H1 (cell line): ENCODE measurements at regions not wholly inside any gene's neighbourhood (a gene's known extent, or its start where the extent isn't known, plus 50 kb on each side); places are given as distances from the start of the nearest gene placed in this dataset.

Experiments used
- HDAC2 ChIP-seq, 2 experiments: fragments of 300-600 bp in 1 of 2; sonication (generic) in 1 of 2; IDR thresholded peaks; 2 replicates each; pipeline ENCODE4 v1.6.1; 2011 to 2012; ENCODE audit warnings: low read depth in 2 of 2, low read length in 2 of 2, mild to moderate bottlenecking in 2 of 2, moderate library complexity in 2 of 2, borderline replicate concordance in 1 of 2, inconsistent platforms in 1 of 2
- HDAC6 ChIP-seq: IDR thresholded peaks from one replicate; pipeline ENCODE4 v1.7.1; 2012; ENCODE audit warnings: low read depth, mild to moderate bottlenecking, inconsistent platforms, low read length, moderate library complexity
- MAFK ChIP-seq: IDR thresholded peaks from 2 replicates; pipeline ENCODE4 v1.6.1; 2012; ENCODE audit warnings: low read depth, mild to moderate bottlenecking, improper control_type of control experiment, low read length
- RFX5 ChIP-seq: IDR thresholded peaks from 2 replicates; pipeline ENCODE4 v1.6.1; 2011; ENCODE audit warnings: low read depth, low read length, improper control_type of control experiment, borderline replicate concordance

DNA sequence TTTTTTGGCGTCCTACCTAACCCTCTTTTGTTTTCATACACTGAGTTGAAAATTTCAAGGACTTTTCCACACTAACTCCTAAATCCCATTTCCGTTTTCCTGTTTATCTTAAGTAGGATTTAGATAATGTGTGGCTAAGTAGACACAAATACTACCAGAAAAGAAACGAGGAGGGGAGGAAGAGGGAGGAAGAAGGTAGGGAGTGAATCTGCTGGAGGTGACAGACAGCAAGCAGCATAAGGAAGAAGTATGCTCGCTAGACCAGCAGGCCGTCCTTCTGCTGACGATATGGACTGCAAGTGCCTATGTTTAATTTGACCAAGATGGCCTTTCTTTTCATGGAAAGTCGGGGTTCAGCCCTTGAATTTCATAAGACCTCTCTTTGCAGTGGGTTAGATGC, 256.9 kb upstream of the RAB4A start:
- TF ChIP-seq HDAC2 (IDR thresholded peaks at IDR 0.05; ENCODE audit: borderline replicate concordance in 1 of 2, low read depth in 2 of 2, low read length in 2 of 2) (no peak), HDAC6 (no peak), RFX5 (no peak), MAFK (no peak)
